Ishikawa (cell line): ENCODE measurements at regions not wholly inside any gene's neighbourhood (a gene's known extent, or its start where the extent isn't known, plus 50 kb on each side); places are given as distances from the start of the nearest gene placed in this dataset.

ENCODE experiments used
- CEBPB ChIP-seq: IDR thresholded peaks from 2 replicates; pipeline ENCODE4 v1.6.1; 2012
- CREB1 ChIP-seq: IDR thresholded peaks from 2 replicates; pipeline ENCODE4 v1.6.1; 2012; ENCODE audit warnings: low read depth
- EGR1 ChIP-seq: IDR thresholded peaks from 2 replicates; pipeline ENCODE4 v1.6.1; 2012
- EP300 ChIP-seq: IDR thresholded peaks from 2 replicates; pipeline ENCODE4 v1.6.1; 2012; ENCODE audit warnings: borderline replicate concordance
- FOXM1 ChIP-seq: IDR thresholded peaks from 2 replicates; pipeline ENCODE4 v1.6.1; 2012; ENCODE audit warnings: low read depth, borderline replicate concordance
- NFIC ChIP-seq: IDR thresholded peaks from 2 replicates; pipeline ENCODE4 v1.6.1; 2012
- RAD21 ChIP-seq: IDR thresholded peaks from 2 replicates; pipeline ENCODE4 v1.6.1; 2012; ENCODE audit warnings: low read depth
- TAF1 ChIP-seq: IDR thresholded peaks from 2 replicates; pipeline ENCODE4 v1.6.1; 2012; ENCODE audit warnings: low read depth, mild to moderate bottlenecking
- TCF12 ChIP-seq: IDR thresholded peaks from 2 replicates; pipeline ENCODE4 v1.6.1; 2012; ENCODE audit warnings: low read depth
- TEAD4 ChIP-seq: IDR thresholded peaks from 2 replicates; pipeline ENCODE4 v1.6.1; 2012
- YY1 ChIP-seq: IDR thresholded peaks from 2 replicates; pipeline ENCODE4 v1.6.1; 2012; ENCODE audit warnings: low read depth
- ZBTB7A ChIP-seq: IDR thresholded peaks from 2 replicates; pipeline ENCODE4 v1.6.1; 2012; ENCODE audit warnings: low read depth
- TF ChIP-seq, protein P1 (sequence below): IDR thresholded peaks from 2 replicates; pipeline ENCODE4 v1.6.1; 2012
- TF ChIP-seq, protein P2 (sequence below): IDR thresholded peaks from 2 replicates; pipeline ENCODE4 v1.6.1; 2012
- TF ChIP-seq, protein P3 (sequence below): IDR thresholded peaks from 2 replicates; pipeline ENCODE4 v1.6.1; 2012; ENCODE audit warnings: low read depth, mild to moderate bottlenecking

DNA sequence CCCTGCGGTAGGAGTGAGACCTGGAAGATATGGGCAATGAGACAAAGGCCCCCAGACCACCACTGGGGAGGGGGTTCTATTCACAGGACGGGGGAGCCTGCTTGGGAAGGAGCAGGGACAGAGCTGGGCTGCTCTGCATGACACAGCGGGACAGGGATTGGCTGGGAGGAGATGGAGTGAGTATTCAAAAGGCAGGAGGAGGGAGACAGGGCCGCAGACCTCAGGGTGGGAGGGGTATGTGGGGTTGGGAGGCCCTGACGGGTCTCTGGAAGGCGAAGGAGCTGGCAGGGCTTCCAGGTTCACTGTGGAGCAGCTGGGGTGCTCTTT lies 60.8 kb upstream of the RPS6KA2 start:
- TF ChIP-seq CREB1 (no peak), NFIC (no peak), TAF1 (no peak), FOXM1 (no peak), EP300 (no peak), TEAD4 (no peak), EGR1 (no peak), RAD21 (no peak), TCF12 (no peak), CEBPB (no peak), ZBTB7A (no peak), YY1 (no peak)
- TF ChIP-seq, protein P1, sequence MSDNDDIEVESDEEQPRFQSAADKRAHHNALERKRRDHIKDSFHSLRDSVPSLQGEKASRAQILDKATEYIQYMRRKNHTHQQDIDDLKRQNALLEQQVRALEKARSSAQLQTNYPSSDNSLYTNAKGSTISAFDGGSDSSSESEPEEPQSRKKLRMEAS, result no peak
- TF ChIP-seq, protein P2, sequence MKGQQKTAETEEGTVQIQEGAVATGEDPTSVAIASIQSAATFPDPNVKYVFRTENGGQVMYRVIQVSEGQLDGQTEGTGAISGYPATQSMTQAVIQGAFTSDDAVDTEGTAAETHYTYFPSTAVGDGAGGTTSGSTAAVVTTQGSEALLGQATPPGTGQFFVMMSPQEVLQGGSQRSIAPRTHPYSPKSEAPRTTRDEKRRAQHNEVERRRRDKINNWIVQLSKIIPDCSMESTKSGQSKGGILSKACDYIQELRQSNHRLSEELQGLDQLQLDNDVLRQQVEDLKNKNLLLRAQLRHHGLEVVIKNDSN, result no peak
- TF ChIP-seq, protein P3, sequence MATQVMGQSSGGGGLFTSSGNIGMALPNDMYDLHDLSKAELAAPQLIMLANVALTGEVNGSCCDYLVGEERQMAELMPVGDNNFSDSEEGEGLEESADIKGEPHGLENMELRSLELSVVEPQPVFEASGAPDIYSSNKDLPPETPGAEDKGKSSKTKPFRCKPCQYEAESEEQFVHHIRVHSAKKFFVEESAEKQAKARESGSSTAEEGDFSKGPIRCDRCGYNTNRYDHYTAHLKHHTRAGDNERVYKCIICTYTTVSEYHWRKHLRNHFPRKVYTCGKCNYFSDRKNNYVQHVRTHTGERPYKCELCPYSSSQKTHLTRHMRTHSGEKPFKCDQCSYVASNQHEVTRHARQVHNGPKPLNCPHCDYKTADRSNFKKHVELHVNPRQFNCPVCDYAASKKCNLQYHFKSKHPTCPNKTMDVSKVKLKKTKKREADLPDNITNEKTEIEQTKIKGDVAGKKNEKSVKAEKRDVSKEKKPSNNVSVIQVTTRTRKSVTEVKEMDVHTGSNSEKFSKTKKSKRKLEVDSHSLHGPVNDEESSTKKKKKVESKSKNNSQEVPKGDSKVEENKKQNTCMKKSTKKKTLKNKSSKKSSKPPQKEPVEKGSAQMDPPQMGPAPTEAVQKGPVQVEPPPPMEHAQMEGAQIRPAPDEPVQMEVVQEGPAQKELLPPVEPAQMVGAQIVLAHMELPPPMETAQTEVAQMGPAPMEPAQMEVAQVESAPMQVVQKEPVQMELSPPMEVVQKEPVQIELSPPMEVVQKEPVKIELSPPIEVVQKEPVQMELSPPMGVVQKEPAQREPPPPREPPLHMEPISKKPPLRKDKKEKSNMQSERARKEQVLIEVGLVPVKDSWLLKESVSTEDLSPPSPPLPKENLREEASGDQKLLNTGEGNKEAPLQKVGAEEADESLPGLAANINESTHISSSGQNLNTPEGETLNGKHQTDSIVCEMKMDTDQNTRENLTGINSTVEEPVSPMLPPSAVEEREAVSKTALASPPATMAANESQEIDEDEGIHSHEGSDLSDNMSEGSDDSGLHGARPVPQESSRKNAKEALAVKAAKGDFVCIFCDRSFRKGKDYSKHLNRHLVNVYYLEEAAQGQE, result no peak

DNA sequence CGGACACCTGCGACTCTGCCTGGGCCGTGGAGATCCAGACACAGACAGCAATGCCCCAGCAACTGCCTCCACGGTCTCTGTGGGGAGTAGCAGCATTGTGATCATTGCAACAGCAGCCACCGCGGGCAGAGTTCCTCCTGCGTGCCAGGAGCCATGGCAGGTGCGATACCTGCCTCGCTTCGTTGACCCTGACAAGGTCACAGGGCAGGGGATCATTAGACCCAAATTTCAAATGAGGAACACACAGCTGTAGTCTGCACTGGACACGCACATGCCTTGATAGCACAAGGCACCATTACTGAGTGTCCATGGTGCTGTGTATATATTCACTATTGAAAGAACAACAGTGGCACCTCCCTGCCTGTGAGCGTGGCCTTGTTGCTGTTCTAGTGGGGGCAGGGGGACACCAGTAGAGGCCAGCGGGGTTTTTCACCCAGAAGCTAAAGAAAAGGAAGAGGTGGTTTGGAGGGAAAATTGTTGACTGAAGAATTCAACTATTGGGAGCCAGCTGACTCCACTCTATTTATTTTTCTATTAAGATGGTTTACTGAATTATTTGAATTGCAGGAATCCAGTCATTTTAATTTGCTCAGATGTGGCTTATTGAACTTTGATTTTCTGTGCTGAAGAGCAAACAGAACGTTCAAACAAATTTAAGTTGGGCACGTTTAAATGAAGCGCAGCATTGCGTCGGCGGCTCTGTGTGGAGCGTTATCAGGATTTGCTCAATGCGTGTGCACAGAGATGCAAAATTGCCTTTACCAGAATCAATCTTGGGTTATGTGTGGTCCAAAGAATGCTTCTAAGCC lies 60.2 kb upstream of the RPS6KA2 start:
- TF ChIP-seq TCF12 (no peak), YY1 (no peak), TEAD4 (no peak), TAF1 (no peak), CREB1 (no peak), FOXM1 (no peak), CEBPB (no peak), ZBTB7A (no peak), EGR1 (no peak), NFIC (no peak), EP300 (no peak)
- TF ChIP-seq, protein P2, result no peak
- TF ChIP-seq, protein P1, result no peak
- TF ChIP-seq, protein P3, result no peak

DNA sequence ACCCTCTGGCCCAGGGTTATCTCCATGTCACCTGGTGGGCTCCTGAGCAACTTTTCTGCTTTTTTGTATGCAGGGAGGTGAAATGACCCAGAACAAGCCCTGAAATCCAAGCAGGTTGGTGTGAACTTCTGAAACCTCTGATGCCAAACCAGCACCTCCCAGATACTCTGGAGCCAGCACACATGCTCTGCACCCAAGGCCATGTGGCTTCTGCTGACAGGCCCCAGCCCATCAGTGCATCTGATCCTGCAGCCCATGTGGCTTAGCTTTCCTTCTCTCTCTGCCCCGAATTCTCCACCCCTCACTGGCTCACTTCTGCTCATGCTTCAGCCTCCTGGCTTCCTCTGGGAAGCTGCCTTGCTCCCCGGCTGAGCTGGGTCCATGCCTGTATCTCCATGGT lies 59.3 kb upstream of the RPS6KA2 start:
- TF ChIP-seq, protein P3, result no peak
- TF ChIP-seq, protein P1, result no peak
- no peak for TF ChIP-seq CREB1
- no peak for TF ChIP-seq TEAD4
- TF ChIP-seq TAF1, result no peak
- TF ChIP-seq EGR1, result no peak

DNA sequence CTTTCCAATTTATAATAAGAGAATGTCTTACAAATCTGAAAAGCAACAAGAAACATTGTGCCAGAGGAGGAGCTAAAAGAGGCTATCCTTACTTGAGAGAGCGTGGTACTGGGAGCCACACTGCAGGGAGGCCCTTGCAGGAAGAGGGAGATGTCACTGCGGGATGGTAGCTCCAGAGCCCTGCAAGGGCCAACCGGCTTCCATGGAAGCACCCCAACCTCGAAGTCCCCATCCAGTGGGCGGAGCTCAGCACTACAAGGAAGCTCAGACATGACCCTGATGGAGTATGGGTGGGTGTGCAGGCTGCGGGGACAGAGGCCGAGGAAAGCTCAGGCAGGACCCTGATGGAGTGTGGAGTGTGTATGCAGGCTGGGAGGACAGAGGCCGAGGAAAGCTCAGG lies 57.8 kb upstream of the RPS6KA2 start:
- TF ChIP-seq, protein P2, result no peak
- TF ChIP-seq FOXM1 (no peak), TCF12 (no peak)
